GM18498 (cell line): ENCODE measurements at regions not wholly inside any gene's neighbourhood (a gene's known extent, or its start where the extent isn't known, plus 50 kb on each side); places are given as distances from the start of the nearest gene placed in this dataset.
"Not testable (repeated sequence)": the region's sequence is repeated elsewhere in the genome, so short reads cannot be mapped to it uniquely, and the experiment has no call there.

Source experiments
- ATAC-seq: cut with Tn5 transposase; IDR thresholded peaks from one replicate; pipeline ENCODE4 v1.9.1; 2021; ENCODE audit warnings: mild to moderate bottlenecking, moderate library complexity; ENCODE audit not compliant: unreplicated experiment

- ATAC-seq = no peak
Observed at GRCh38 chr9:108270051-108270450, 585.7 kb downstream of the ACTL7B start.

DNA sequence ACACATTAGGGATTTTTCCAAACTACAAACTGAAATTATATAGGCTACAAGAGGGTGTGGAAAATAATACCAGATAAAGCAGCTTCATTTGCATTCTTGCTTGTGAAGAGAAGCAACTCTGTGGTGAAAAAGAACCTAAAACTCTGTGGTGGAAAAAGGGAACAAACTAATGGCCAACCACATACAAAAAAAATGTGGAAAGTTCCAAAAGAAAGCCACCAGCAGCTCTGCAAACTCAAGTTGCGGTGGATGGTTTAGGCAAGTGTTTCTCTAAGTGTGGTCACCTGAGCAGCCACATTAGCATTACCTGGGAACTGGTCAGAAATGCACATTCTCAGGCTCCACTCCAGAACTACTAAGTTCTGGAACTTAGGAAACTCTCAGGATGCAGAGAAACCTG, 586.4 kb downstream of the ACTL7B start:
- no peak for ATAC-seq

GRCh38 chr9:108265065-108265464, 590.7 kb downstream of the ACTL7B start:
- no peak for ATAC-seq

DNA sequence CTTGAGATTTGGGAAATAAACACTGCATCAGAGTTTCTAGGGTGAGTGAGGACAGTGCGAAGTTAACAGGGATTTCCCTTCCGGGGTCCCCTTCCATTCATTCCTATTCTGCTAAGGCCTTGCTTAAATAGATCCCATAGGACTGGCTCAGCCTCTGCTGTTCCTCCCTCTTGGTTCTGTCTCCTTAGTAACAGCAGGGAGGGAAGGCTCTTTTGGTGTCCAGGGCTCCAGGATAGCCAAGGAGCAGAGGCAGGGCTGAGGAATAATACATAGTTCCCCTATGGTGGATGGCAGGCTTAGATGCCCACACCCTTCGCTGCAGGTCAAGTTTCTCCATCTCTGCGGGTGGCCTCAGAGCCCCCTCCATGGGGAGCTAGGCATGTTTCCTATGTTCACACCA, 591.7 kb downstream of the ACTL7B start:
- no peak for ATAC-seq

- no peak for ATAC-seq
Observed at GRCh38 chr9:108262836-108263235, 593.0 kb downstream of the ACTL7B start.

GRCh38 chr9:108259917-108260675, 595.7 kb downstream of the ACTL7B start:
- no peak for ATAC-seq

DNA sequence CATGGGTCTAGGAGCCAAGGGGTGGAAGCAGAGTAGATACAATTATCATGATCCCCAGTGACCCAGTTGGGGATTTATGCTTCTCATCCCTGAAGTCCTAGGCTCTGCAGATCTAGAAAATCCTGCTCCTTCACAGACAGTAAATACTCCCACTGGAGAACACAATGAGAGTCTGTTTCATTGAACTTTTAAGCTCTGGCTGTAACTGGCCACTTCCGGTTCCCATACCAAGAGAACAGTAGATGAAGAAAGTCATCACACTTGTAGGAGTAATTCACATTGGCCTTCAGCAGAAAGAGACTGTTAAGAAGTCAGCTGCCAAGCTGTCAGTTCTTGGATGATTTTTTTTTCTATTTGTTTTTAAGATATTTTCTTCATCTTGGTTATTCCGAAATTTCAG, 597.1 kb downstream of the ACTL7B start:
- no peak for ATAC-seq

- ATAC-seq = no peak
Observed at GRCh38 chr9:108257382-108257781, 598.4 kb downstream of the ACTL7B start.

DNA sequence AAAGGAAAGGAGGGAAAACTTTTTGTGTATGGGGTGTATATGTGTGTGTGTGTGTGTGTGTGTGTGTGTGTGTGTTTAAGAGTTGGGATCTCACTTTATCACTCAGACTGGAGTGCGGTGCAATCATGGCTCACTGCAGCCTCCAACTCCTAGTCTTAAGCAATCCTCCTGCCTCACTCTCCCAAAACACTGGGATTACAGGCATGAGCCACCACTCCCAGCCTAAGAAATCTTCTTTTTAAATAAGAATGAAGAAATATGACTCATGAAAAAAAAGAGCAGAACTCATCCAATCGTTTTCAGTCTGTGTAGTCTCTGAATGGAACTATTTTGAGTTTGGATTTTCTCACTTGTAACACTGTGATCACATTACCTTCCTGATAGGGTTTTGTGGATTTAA, 601.5 kb downstream of the ACTL7B start:
- ATAC-seq = no peak

DNA sequence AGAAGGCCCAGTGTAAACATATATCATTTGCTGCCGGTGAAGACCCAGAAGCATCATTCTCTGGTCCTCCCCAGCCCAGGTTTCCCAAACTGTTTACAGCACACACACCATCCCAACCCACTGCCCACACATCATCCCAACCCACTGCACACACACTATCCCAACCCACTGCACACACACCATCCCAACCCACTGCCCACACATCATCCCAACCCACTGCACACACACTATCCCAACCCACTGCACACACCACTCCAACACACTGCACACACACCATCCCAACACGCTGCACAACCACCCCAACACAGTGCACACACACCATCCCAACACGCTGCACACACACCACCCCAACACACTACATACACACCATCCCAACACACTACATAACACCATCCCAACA, 608.4 kb downstream of the ACTL7B start:
- ATAC-seq = not testable (repeated sequence)

DNA sequence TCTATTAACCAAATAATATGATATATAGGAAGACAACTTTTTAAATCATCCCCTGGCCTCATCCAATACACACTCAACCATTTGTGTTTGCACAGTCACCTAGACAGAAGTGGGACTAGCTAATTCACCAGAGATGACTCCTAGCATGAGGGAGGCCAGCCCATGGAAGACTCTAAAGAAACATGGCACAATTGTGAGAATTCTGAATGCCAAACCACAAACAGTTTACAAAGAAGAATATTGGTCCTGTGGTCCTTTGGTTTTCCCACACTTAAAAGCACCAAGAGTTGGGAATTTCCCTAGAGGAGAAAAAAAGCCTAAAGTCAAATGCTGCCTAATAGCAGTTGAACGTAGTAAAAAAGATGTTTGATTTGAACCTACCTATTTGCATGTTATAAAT, 609.9 kb downstream of the ACTL7B start:
- no peak for ATAC-seq

GRCh38 chr9:108245331-108245730, 610.5 kb downstream of the ACTL7B start:
- ATAC-seq = no peak

DNA sequence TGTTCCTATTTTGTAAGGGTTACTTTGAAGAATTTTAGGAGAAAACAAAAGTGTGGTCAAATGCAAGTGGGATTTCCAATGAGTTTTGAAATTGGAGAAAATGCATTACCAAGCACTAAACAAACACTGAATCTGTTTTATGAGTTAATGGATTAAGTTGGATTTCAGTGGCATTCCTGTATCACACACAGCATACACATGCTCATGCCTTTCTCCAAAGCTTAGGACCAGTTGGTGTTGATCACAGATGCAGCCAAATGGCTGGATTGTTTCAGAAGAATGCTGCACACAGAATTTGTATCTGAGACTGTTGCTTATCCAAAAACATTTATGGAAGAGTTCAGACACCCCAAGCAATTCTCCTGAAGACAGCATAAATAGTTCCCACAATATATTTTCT, 611.1 kb downstream of the ACTL7B start:
- ATAC-seq = no peak

DNA sequence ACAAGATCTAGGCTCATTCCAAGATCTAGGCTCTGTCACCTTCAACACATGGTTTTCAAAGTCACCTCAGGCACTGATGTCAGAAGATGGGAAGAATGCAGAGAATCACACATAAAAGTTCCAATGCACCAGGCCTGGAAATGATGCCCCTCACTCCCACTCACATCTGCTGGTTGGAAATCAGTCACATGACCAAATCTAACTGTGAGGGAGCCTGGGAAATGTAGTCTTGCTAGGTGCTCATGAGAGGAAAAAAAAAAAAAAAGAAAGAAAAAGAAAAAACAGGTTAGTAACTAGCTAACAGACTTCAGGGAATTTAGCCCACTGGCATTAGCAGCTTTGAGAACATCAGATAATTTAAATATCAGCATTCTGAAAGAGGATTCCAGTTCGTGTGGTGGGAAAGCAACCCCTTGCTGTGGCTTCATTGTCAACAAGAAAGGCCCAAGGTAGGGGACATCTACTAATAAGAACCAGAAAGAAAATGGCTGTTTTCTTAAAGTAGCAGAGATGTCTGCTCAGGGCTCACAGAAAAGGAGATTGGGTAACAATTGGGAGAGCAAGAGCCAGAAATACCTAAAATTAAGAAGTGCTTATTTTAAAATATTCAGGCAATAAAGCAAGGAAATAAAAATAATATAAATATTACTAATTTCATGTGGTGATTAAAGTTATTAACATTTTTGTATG, 614.3 kb downstream of the ACTL7B start:
- no peak for ATAC-seq

GRCh38 chr9:108239696-108240321, 616.0 kb downstream of the ACTL7B start:
- no peak for ATAC-seq

- ATAC-seq = no peak
Observed at GRCh38 chr9:108235609-108236008, 620.2 kb downstream of the ACTL7B start.

DNA sequence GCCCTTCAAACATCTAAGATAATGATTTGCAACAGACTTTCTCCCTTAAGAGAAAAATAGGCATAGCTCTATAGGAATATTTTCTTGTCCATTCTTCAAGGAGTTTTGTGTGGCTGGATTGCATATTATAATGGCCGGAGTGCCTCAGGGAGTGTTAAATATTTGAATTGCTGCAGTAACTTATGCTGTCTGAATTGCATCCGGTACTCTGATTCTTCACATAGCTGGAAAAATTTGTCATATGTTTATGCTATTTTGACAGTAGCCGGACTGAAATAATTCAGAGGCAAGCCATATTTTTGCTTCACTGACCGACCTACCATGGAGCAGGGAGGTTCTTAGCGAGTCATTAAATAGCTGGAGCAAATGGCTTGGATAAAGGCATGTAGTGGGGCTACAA, 621.0 kb downstream of the ACTL7B start:
- no peak for ATAC-seq

DNA sequence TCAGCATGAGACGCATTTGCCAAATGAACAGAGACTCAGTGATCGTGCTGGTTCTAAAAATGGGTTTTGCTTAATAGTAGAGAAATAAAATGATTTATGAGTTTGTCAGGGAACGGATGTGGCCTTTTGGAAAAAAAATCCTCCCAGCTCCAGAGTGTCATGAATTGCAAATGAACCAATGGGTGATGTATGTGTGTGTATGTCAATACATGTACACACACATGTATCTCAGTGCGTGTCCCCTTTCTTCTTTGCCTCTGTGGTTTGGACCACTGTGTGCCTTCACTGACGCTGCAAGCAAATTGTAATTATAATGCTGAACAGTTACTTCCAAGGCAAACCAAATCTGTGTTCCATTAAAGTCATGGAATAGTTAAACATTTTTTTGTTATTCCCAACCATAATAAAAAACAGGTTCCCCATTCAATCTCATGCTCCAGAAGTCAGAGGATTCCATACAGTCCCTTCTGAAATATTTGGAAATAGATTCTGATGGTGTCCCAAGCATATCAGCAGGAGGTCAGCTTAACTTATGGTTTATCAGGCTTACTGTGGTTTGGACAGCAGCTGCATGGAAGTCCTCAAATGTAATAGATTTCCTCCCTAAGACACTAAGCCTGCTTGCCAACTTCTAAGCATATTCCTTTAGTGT, 630.5 kb downstream of the ACTL7B start:
- no peak for ATAC-seq

GRCh38 chr9:108224716-108225115, 631.1 kb downstream of the ACTL7B start:
- ATAC-seq = no peak

DNA sequence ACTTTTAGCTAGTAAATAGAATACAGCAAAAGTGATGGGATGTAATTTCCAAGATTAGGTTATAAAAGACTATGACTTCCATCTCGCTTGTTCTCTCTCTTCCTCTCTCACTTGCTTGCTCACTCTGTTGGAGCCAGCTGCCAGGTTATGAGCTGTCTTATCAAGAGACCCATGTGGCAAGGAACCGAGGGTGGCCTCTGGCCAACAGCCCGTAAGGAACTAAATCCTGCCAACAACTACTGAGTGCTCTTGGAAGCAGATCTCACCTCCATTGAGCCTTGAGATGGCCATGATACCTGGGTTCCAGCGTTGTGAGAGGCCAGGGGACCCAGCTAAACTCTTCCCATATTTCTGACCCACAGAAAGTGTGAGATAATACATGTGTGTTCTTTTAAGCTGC, 636.1 kb downstream of the ACTL7B start:
- ATAC-seq = no peak
